Fibroblast of upper back skin (primary cell): ENCODE measurements at regions not wholly inside any gene's neighbourhood (a gene's known extent, or its start where the extent isn't known, plus 50 kb on each side); places are given as distances from the start of the nearest gene placed in this dataset.
"Not testable (repeated sequence)": the region's sequence is repeated elsewhere in the genome, so short reads cannot be mapped to it uniquely, and the experiment has no call there.

Experiments used
- DNase-seq: peaks from one replicate; pipeline ENCODE4 v3.0.0-alpha.2; 2013

GRCh38 chr5:118156181-118156580 is 832.2 kb downstream of the DTWD2 start:
- DNase-seq, result no peak

- no peak for DNase-seq
Measured at GRCh38 chr5:118146824-118147223, 841.5 kb downstream of the DTWD2 start.

- no peak for DNase-seq
Measured at GRCh38 chr5:118144540-118144939, 843.8 kb downstream of the DTWD2 start.

GRCh38 chr5:118139361-118139760 is 849.0 kb downstream of the DTWD2 start:
- DNase-seq, result no peak

- peak; percentile 57 for DNase-seq
Measured at GRCh38 chr5:118126159-118126558, 862.2 kb downstream of the DTWD2 start.

GRCh38 chr5:118125687-118126086 is 862.7 kb downstream of the DTWD2 start:
- no peak for DNase-seq

GRCh38 chr5:118121258-118121657 is 867.1 kb downstream of the DTWD2 start:
- DNase-seq, result no peak

- peak; percentile 65 for DNase-seq
Measured at GRCh38 chr5:118115791-118116190, 872.6 kb downstream of the DTWD2 start.

GRCh38 chr5:118111956-118112355 is 876.4 kb downstream of the DTWD2 start:
- no peak for DNase-seq

GRCh38 chr5:118107246-118107645 is 881.1 kb downstream of the DTWD2 start:
- DNase-seq, result not testable (repeated sequence)

- no peak for DNase-seq
Measured at GRCh38 chr5:118098716-118099115, 889.6 kb downstream of the DTWD2 start.

- DNase-seq, result peak; percentile 14
Measured at GRCh38 chr5:118095115-118095514, 893.2 kb downstream of the DTWD2 start.

GRCh38 chr5:118088448-118088847 is 899.9 kb downstream of the DTWD2 start:
- DNase-seq, result no peak

GRCh38 chr5:118076490-118076889 is 911.9 kb downstream of the DTWD2 start:
- no peak for DNase-seq

- no peak for DNase-seq
Measured at GRCh38 chr5:118070041-118070440, 918.3 kb downstream of the DTWD2 start.

- DNase-seq, result no peak
Measured at GRCh38 chr5:118069452-118069851, 918.9 kb downstream of the DTWD2 start.

- DNase-seq, result no peak
Measured at GRCh38 chr5:118068886-118069285, 919.5 kb downstream of the DTWD2 start.

- DNase-seq, result not testable (repeated sequence)
Measured at GRCh38 chr5:118063836-118064235, 924.5 kb downstream of the DTWD2 start.

- DNase-seq, result no peak
Measured at GRCh38 chr5:118060833-118061232, 927.5 kb downstream of the DTWD2 start.

- no peak for DNase-seq
Measured at GRCh38 chr5:118052503-118052902, 935.8 kb downstream of the DTWD2 start.

- DNase-seq, result no peak
Measured at GRCh38 chr5:118044169-118044568, 944.2 kb downstream of the DTWD2 start.

- DNase-seq, result no peak
Measured at GRCh38 chr5:118043531-118043930, 944.8 kb downstream of the DTWD2 start.

GRCh38 chr5:118042076-118042475 is 946.3 kb downstream of the DTWD2 start:
- DNase-seq, result no peak

GRCh38 chr5:118040496-118040895 is 947.9 kb downstream of the DTWD2 start:
- no peak for DNase-seq

GRCh38 chr5:118033686-118034338 is 954.5 kb downstream of the DTWD2 start:
- DNase-seq, result no peak
